HL-60 (cell line): ENCODE measurements at regions not wholly inside any gene's neighbourhood (a gene's known extent, or its start where the extent isn't known, plus 50 kb on each side); places are given as distances from the start of the nearest gene placed in this dataset.

Experiments
- DNase-seq, 2 experiments: peaks; one replicate each; pipeline ENCODE4 v3.0.0-alpha.2; 2010 to 2020; ENCODE audit warnings: low read depth in 1 of 2, low spot score in 1 of 2
- H3K27ac ChIP-seq: fragments of 250-450 bp; sonication (Bioruptor Pico); replicated peaks from 2 replicates; pipeline ENCODE4 v1.5.1; 2020; ENCODE audit warnings: mild to moderate bottlenecking, moderate library complexity
- H3K27me3 ChIP-seq: fragments of 250-450 bp; sonication (Bioruptor Pico); 2 replicates; pipeline ENCODE4 v1.5.1; 2021; ENCODE audit warnings: mild to moderate bottlenecking, moderate library complexity; ENCODE audit not compliant: insufficient read depth, poor library complexity, severe bottlenecking
- H3K4me3 ChIP-seq: replicated peaks from 2 replicates; pipeline ENCODE4 v1.5.1; 2011; ENCODE audit warnings: mild to moderate bottlenecking, control low read depth, low read length; ENCODE audit not compliant: insufficient read depth
- GABPA ChIP-seq: IDR thresholded peaks from 2 replicates; pipeline ENCODE4 v1.6.1; 2012; ENCODE audit warnings: low read depth
- POLR2AphosphoS5 ChIP-seq: IDR thresholded peaks from 2 replicates; pipeline ENCODE4 v1.6.1; 2012; ENCODE audit warnings: low read depth
- SPI1 ChIP-seq: IDR thresholded peaks from 2 replicates; pipeline ENCODE4 v1.6.1; 2012; ENCODE audit warnings: low read depth, mild to moderate bottlenecking, borderline replicate concordance
- TF ChIP-seq, protein P1 (sequence below): IDR thresholded peaks from 2 replicates; pipeline ENCODE4 v1.6.1; 2012; ENCODE audit warnings: low read depth; ENCODE audit not compliant: insufficient replicate concordance
- TF ChIP-seq, protein P2 (sequence below): IDR thresholded peaks from one replicate; pipeline ENCODE4 v1.5.1; 2011; ENCODE audit warnings: low read length, control low read depth, inconsistent platforms; ENCODE audit not compliant: insufficient read depth

DNA sequence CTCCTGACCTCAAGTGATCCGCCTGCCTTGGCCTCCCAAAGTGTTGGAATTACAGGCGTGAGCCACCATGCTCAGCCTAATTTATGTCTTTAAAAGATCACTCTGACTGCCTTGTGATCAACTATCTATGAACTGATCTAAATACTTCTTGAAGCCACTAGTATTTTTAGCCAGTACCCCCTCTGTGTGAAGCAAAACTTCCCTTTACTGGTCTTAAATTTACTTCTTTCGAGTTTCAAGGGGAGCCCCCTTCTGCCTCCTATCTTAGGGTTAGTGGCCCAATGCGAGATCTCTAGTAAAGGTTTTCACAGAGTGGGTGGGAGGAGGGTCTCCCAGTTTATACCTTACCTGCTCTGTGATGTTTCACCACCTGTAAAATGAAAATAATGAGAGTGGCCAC lies 66.1 kb upstream of the RPL11 start:
- TF ChIP-seq POLR2AphosphoS5 (no peak), SPI1 (no peak), GABPA (no peak)
- TF ChIP-seq, protein P1, sequence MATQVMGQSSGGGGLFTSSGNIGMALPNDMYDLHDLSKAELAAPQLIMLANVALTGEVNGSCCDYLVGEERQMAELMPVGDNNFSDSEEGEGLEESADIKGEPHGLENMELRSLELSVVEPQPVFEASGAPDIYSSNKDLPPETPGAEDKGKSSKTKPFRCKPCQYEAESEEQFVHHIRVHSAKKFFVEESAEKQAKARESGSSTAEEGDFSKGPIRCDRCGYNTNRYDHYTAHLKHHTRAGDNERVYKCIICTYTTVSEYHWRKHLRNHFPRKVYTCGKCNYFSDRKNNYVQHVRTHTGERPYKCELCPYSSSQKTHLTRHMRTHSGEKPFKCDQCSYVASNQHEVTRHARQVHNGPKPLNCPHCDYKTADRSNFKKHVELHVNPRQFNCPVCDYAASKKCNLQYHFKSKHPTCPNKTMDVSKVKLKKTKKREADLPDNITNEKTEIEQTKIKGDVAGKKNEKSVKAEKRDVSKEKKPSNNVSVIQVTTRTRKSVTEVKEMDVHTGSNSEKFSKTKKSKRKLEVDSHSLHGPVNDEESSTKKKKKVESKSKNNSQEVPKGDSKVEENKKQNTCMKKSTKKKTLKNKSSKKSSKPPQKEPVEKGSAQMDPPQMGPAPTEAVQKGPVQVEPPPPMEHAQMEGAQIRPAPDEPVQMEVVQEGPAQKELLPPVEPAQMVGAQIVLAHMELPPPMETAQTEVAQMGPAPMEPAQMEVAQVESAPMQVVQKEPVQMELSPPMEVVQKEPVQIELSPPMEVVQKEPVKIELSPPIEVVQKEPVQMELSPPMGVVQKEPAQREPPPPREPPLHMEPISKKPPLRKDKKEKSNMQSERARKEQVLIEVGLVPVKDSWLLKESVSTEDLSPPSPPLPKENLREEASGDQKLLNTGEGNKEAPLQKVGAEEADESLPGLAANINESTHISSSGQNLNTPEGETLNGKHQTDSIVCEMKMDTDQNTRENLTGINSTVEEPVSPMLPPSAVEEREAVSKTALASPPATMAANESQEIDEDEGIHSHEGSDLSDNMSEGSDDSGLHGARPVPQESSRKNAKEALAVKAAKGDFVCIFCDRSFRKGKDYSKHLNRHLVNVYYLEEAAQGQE: no peak
- TF ChIP-seq, protein P2, sequence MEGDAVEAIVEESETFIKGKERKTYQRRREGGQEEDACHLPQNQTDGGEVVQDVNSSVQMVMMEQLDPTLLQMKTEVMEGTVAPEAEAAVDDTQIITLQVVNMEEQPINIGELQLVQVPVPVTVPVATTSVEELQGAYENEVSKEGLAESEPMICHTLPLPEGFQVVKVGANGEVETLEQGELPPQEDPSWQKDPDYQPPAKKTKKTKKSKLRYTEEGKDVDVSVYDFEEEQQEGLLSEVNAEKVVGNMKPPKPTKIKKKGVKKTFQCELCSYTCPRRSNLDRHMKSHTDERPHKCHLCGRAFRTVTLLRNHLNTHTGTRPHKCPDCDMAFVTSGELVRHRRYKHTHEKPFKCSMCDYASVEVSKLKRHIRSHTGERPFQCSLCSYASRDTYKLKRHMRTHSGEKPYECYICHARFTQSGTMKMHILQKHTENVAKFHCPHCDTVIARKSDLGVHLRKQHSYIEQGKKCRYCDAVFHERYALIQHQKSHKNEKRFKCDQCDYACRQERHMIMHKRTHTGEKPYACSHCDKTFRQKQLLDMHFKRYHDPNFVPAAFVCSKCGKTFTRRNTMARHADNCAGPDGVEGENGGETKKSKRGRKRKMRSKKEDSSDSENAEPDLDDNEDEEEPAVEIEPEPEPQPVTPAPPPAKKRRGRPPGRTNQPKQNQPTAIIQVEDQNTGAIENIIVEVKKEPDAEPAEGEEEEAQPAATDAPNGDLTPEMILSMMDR: no peak
- no peak overlapping the region for H3K27ac ChIP-seq
- DNase-seq: no peak
- H3K27me3 ChIP-seq: peaks cover 14% of the 10 kb centered on the region
- H3K4me3 ChIP-seq: no peak overlapping the region

GRCh38 chr1:23624440-23624839 lies 65.1 kb upstream of the ID3 start:
- H3K4me3 ChIP-seq: no peak overlapping the region
- peaks cover 20% of the 10 kb centered on the region for H3K27me3 ChIP-seq
- H3K27ac ChIP-seq: no peak overlapping the region
- no peak for TF ChIP-seq SPI1
- TF ChIP-seq POLR2AphosphoS5: no peak
- DNase-seq: no peak

GRCh38 chr1:23622284-23622683 lies 63.0 kb upstream of the ID3 start:
- Histone ChIP-seq H3K27ac (no peak overlapping the region), H3K4me3 (no peak overlapping the region), H3K27me3 (peaks cover 38% of the 10 kb centered on the region)
- no peak for DNase-seq
- TF ChIP-seq POLR2AphosphoS5 (no peak), SPI1 (no peak), GABPA (no peak)
- TF ChIP-seq, protein P2: no peak
- TF ChIP-seq, protein P1: no peak

GRCh38 chr1:23620605-23621004 lies 61.3 kb upstream of the ID3 start:
- TF ChIP-seq SPI1 (no peak), GABPA (no peak), POLR2AphosphoS5 (no peak)
- TF ChIP-seq, protein P2: no peak
- TF ChIP-seq, protein P1: no peak
- H3K4me3 ChIP-seq: no peak overlapping the region
- DNase-seq: no peak
- H3K27ac ChIP-seq: no peak overlapping the region
- H3K27me3 ChIP-seq: peaks cover 44% of the 10 kb centered on the region
